HCT116 (cell line): ENCODE measurements at regions not wholly inside any gene's neighbourhood (a gene's known extent, or its start where the extent isn't known, plus 50 kb on each side); places are given as distances from the start of the nearest gene placed in this dataset.

ENCODE experiments used
- CEBPB ChIP-seq: IDR thresholded peaks from 2 replicates; pipeline ENCODE4 v1.6.1; 2012; ENCODE audit warnings: low read depth
- CTCF ChIP-seq, 3 experiments: fragments of 200-600 bp in 1 of 3; sonication (generic) in 1 of 3; IDR thresholded peaks in 2 of 3; conservative IDR thresholded peaks in 1 of 3; 2 replicates each; pipeline ENCODE4 v1.5.1; 2012 to 2017; ENCODE audit warnings: low read depth in 2 of 3, low read length in 2 of 3, antibody characterized with exemption in 1 of 3, borderline replicate concordance in 1 of 3, control low read depth in 1 of 3, mild to moderate bottlenecking in 1 of 3, mixed read lengths in 1 of 3, mixed run types in 1 of 3, moderate library complexity in 1 of 3; ENCODE audit not compliant: insufficient read depth in 1 of 3
- EZH2 ChIP-seq: fragments of 200-600 bp; sonication (generic); IDR thresholded peaks from 2 replicates; pipeline ENCODE4 v1.6.1; 2017; ENCODE audit warnings: antibody characterized with exemption, mixed run types
- POLR2AphosphoS5 ChIP-seq: IDR thresholded peaks from 2 replicates; pipeline ENCODE4 v1.6.1; 2011; ENCODE audit warnings: mild to moderate bottlenecking, low read depth, low read length, moderate library complexity
- REST ChIP-seq: IDR thresholded peaks from 2 replicates; pipeline ENCODE4 v1.6.1; 2012; ENCODE audit warnings: low read depth
- TCF7L2 ChIP-seq: IDR thresholded peaks from 2 replicates; pipeline ENCODE4 v1.7.0; 2011; ENCODE audit warnings: borderline replicate concordance, inconsistent platforms; ENCODE audit not compliant: insufficient read depth, insufficient read length; ENCODE audit errors: extremely low read depth
- YY1 ChIP-seq: IDR thresholded peaks from 2 replicates; pipeline ENCODE4 v1.6.1; 2011; ENCODE audit warnings: low read length, low read depth, moderate library complexity, mild to moderate bottlenecking; ENCODE audit not compliant: insufficient replicate concordance; ENCODE audit errors: extremely low read depth
- ZFX ChIP-seq: fragments of 450-650 bp; IDR thresholded peaks from 2 replicates; pipeline ENCODE4 v1.6.1; 2017
- TF ChIP-seq, protein P1 (sequence below): IDR thresholded peaks from 2 replicates; pipeline ENCODE4 v1.6.1; 2012

DNA sequence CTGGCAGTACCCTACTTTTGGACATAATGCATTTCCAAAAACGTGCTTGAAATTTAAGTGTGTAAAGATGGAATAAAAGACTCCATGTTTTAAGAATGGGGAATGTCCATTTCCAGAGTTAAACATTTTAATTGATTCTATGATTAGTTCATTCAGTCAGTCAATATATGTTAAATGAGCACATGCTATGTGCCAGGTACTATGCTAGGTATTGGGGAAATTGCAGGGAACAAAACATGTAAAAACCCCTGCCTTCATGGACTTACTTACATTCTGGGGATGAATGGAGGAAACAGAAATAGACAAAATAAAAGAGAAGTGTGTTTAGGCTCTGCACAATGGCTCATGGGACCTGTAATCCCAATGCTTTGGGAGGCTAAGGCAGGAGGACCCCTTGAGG lies 288.6 kb downstream of the MTX2 start:
- TF ChIP-seq TCF7L2 (no peak), CTCF (IDR thresholded peaks at IDR 0.05 in 2 of 3, conservative IDR thresholded peaks at IDR 0.05 in 1 of 3; ENCODE audit: borderline replicate concordance in 1 of 3, insufficient read depth in 1 of 3, low read depth in 2 of 3, low read length in 2 of 3) (no peak), EZH2 (no peak), POLR2AphosphoS5 (no peak), ZFX (no peak), CEBPB (no peak), REST (no peak), YY1 (no peak)
- TF ChIP-seq, protein P1, sequence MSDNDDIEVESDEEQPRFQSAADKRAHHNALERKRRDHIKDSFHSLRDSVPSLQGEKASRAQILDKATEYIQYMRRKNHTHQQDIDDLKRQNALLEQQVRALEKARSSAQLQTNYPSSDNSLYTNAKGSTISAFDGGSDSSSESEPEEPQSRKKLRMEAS = no peak
